H9 (cell line): ENCODE measurements at regions not wholly inside any gene's neighbourhood (a gene's known extent, or its start where the extent isn't known, plus 50 kb on each side); places are given as distances from the start of the nearest gene placed in this dataset.
A peak's percentile ranks its signal among the peaks of the same experiment; 100 is the strongest.

Source experiments
- DNase-seq: peaks from one replicate; pipeline ENCODE4 v3.0.0-alpha.2; 2017
- H2AFZ ChIP-seq: one replicate; pipeline ENCODE4 v1.6.1; 2013; ENCODE audit warnings: mild to moderate bottlenecking, low read length, control low read depth, moderate library complexity
- H2AK5ac ChIP-seq: 2 replicates; pipeline ENCODE4 v1.6.1; 2013; ENCODE audit warnings: low read length, control low read depth, mixed read lengths; ENCODE audit not compliant: insufficient read length
- H2BK120ac ChIP-seq: one replicate; pipeline ENCODE4 v1.6.1; 2013; ENCODE audit warnings: low read depth, mild to moderate bottlenecking, low read length, control low read depth, inconsistent platforms; ENCODE audit not compliant: poor library complexity, severe bottlenecking
- H2BK12ac ChIP-seq: 2 replicates; pipeline ENCODE4 v1.6.1; 2013; ENCODE audit warnings: low read length, control low read depth, mixed read lengths, low read depth; ENCODE audit not compliant: insufficient read length
- H2BK15ac ChIP-seq: 2 replicates; pipeline ENCODE4 v1.6.1; 2013; ENCODE audit warnings: low read depth, low read length, control low read depth
- H2BK20ac ChIP-seq: one replicate; pipeline ENCODE4 v1.6.1; 2013; ENCODE audit warnings: low read depth, mild to moderate bottlenecking, low read length, control low read depth, inconsistent platforms; ENCODE audit not compliant: poor library complexity, severe bottlenecking
- H2BK5ac ChIP-seq: 2 replicates; pipeline ENCODE4 v1.6.1; 2013; ENCODE audit warnings: low read length, control low read depth, mixed read lengths; ENCODE audit not compliant: insufficient read length
- H3K14ac ChIP-seq: 2 replicates; pipeline ENCODE4 v1.6.1; 2013; ENCODE audit warnings: low read length, control low read depth; ENCODE audit not compliant: insufficient read depth
- H3K18ac ChIP-seq: 2 replicates; pipeline ENCODE4 v1.6.1; 2013; ENCODE audit warnings: low read depth, mild to moderate bottlenecking, mixed read lengths, low read length, control low read depth; ENCODE audit not compliant: insufficient read length
- H3K23ac ChIP-seq: 2 replicates; pipeline ENCODE4 v1.6.1; 2013; ENCODE audit warnings: low read length, control low read depth, mixed read lengths, low read depth; ENCODE audit not compliant: insufficient read length
- H3K23me2 ChIP-seq: 2 replicates; pipeline ENCODE4 v1.6.1; 2013; ENCODE audit warnings: low read depth, mild to moderate bottlenecking, mixed read lengths, low read length, control low read depth; ENCODE audit not compliant: insufficient read length, poor library complexity, severe bottlenecking
- H3K27ac ChIP-seq: 2 replicates; pipeline ENCODE4 v1.5.1; 2013; ENCODE audit warnings: low read length, control low read depth, mixed read lengths, low read depth; ENCODE audit not compliant: insufficient read length
- H3K27me3 ChIP-seq: 2 replicates; pipeline ENCODE4 v1.6.1; 2013; ENCODE audit warnings: low read length, control low read depth, inconsistent platforms; ENCODE audit not compliant: insufficient read depth
- H3K4ac ChIP-seq: 2 replicates; pipeline ENCODE4 v1.6.1; 2013; ENCODE audit warnings: low read depth, mild to moderate bottlenecking, control low read depth, inconsistent platforms, low read length, moderate library complexity
- H3K4me1 ChIP-seq: 2 replicates; pipeline ENCODE4 v1.6.1; 2013; ENCODE audit warnings: low read length, control low read depth, inconsistent platforms; ENCODE audit not compliant: insufficient read depth
- H3K4me2 ChIP-seq: 2 replicates; pipeline ENCODE4 v1.6.1; 2013; ENCODE audit warnings: low read length, control low read depth, mixed read lengths; ENCODE audit not compliant: insufficient read length, insufficient read depth
- H3K56ac ChIP-seq: 2 replicates; pipeline ENCODE4 v1.6.1; 2013; ENCODE audit warnings: low read depth, mild to moderate bottlenecking, mixed read lengths, low read length, control low read depth; ENCODE audit not compliant: insufficient read length
- H3K79me1 ChIP-seq: 2 replicates; pipeline ENCODE4 v1.6.1; 2013; ENCODE audit warnings: low read depth, mild to moderate bottlenecking, moderate library complexity, low read length, control low read depth, inconsistent platforms; ENCODE audit not compliant: insufficient read depth, poor library complexity, severe bottlenecking
- H3K79me2 ChIP-seq: 2 replicates; pipeline ENCODE4 v1.6.1; 2013; ENCODE audit warnings: low read length, control low read depth, inconsistent platforms; ENCODE audit not compliant: insufficient read depth
- H3K9ac ChIP-seq: 2 replicates; pipeline ENCODE4 v1.6.1; 2013; ENCODE audit warnings: low read length, control low read depth, mixed read lengths; ENCODE audit not compliant: insufficient read length; ENCODE audit errors: extremely low read depth
- H3K9me3 ChIP-seq: one replicate; pipeline ENCODE4 v1.6.1; 2013; ENCODE audit warnings: low read depth, low read length, inconsistent platforms; ENCODE audit not compliant: control insufficient read depth
- H3T11ph ChIP-seq: one replicate; pipeline ENCODE4 v1.6.1; 2013; ENCODE audit warnings: mild to moderate bottlenecking, low read length, control low read depth, inconsistent platforms
- H4K20me1 ChIP-seq: one replicate; pipeline ENCODE4 v1.6.1; 2013; ENCODE audit not compliant: control insufficient read depth, insufficient read length, insufficient read depth
- H4K5ac ChIP-seq: 2 replicates; pipeline ENCODE4 v1.6.1; 2013; ENCODE audit warnings: low read depth, mild to moderate bottlenecking, mixed read lengths, low read length, control low read depth; ENCODE audit not compliant: insufficient read length
- H4K8ac ChIP-seq: replicated peaks from 2 replicates; pipeline ENCODE4 v1.6.1; 2013; ENCODE audit warnings: low read length, control low read depth, mixed read lengths, low read depth; ENCODE audit not compliant: insufficient read length
- H4K91ac ChIP-seq: 2 replicates; pipeline ENCODE4 v1.6.1; 2013; ENCODE audit warnings: low read depth, mild to moderate bottlenecking, moderate library complexity, mixed read lengths, low read length, control low read depth; ENCODE audit not compliant: insufficient read length
- H3K27ac Mint-ChIP-seq, 3 experiments: 2 replicates in 2 of 3; 3 replicates in 1 of 3; pipeline ENCODE4 v1.8.0; 2020 to 2021; ENCODE audit warnings: mixed read lengths in 3 of 3, mild to moderate bottlenecking in 1 of 3, moderate library complexity in 1 of 3
- H3K27me3 Mint-ChIP-seq: 2 replicates; pipeline ENCODE4 v1.8.0; 2021; ENCODE audit warnings: low read depth, mild to moderate bottlenecking, moderate library complexity, mixed read lengths
- H3K36me3 Mint-ChIP-seq, 3 experiments: 2 replicates in 2 of 3; 3 replicates in 1 of 3; pipeline ENCODE4 v1.8.0; 2020 to 2021; ENCODE audit warnings: low read depth in 3 of 3, mixed read lengths in 3 of 3; ENCODE audit not compliant: insufficient read depth in 1 of 3
- H3K4me1 Mint-ChIP-seq, 2 experiments: 2 replicates each; pipeline ENCODE4 v1.8.0; 2020; ENCODE audit warnings: mixed read lengths in 2 of 2
- H3K4me3 Mint-ChIP-seq, 2 experiments: 2 replicates in 1 of 2; 3 replicates in 1 of 2; pipeline ENCODE4 v1.8.0; 2020 to 2021; ENCODE audit warnings: mild to moderate bottlenecking in 2 of 2, mixed read lengths in 2 of 2, moderate library complexity in 1 of 2
- H3K9me3 Mint-ChIP-seq, 2 experiments: 2 replicates in 1 of 2; 3 replicates in 1 of 2; pipeline ENCODE4 v1.8.0; 2020; ENCODE audit warnings: mild to moderate bottlenecking in 2 of 2, mixed read lengths in 2 of 2, moderate library complexity in 1 of 2
- WGBS: extraction: QIAGEN DNeasy Blood & Tissue Kit; methylation state at CpG from one replicate; pipeline ENCODE4 v1.1.7; 2013; ENCODE audit warnings: missing lambda C conversion rate, low lambda C conversion rate, mixed read lengths; ENCODE audit not compliant: insufficient read length; ENCODE audit errors: extremely low coverage; 5-methylcytosine and 5-hydroxymethylcytosine counted together
- TF ChIP-seq, protein P1 (sequence below): fragments of 200-600 bp; sonication (generic); conservative IDR thresholded peaks from 3 replicates; pipeline ENCODE4 v1.8.0; 2021; ENCODE audit warnings: antibody characterized with exemption, mild to moderate bottlenecking

DNA sequence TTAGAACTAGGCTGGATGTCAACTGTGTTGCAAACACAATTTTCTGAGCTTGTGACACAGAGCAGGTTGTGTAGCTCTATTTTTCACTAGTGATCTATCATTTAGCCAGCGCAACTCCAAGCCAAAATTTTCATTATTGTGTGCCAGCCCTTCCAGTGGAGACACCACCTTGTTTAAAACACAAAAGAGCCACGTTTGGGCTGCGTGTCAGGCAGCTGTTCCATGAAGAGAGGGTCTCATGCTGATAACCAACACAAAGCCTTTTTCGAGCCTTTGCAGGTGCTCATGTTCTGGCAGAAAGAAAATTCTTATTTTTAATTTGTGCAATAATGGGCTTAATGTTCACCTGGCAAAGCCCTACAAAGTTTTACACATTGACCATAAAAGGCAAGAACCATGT lies 237.6 kb upstream of the RGMB start:
- TF ChIP-seq, protein P1, sequence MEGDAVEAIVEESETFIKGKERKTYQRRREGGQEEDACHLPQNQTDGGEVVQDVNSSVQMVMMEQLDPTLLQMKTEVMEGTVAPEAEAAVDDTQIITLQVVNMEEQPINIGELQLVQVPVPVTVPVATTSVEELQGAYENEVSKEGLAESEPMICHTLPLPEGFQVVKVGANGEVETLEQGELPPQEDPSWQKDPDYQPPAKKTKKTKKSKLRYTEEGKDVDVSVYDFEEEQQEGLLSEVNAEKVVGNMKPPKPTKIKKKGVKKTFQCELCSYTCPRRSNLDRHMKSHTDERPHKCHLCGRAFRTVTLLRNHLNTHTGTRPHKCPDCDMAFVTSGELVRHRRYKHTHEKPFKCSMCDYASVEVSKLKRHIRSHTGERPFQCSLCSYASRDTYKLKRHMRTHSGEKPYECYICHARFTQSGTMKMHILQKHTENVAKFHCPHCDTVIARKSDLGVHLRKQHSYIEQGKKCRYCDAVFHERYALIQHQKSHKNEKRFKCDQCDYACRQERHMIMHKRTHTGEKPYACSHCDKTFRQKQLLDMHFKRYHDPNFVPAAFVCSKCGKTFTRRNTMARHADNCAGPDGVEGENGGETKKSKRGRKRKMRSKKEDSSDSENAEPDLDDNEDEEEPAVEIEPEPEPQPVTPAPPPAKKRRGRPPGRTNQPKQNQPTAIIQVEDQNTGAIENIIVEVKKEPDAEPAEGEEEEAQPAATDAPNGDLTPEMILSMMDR: no peak

More for the DNA sequence above, 237.6 kb upstream of the RGMB start:
- Histone ChIP-seq H3K18ac (no peak overlapping the region), H3K56ac (no peak overlapping the region), H3K27ac (no peak overlapping the region), H2BK120ac (no peak overlapping the region), H3K23ac (no peak overlapping the region), H2AFZ (no peak overlapping the region), H2AK5ac (no peak overlapping the region), H3K27me3 (no peaks in the 10 kb centered on the region), H3K4me2 (no peak overlapping the region), H2BK20ac (no peak overlapping the region), H2BK15ac (no peak overlapping the region), H3T11ph (no peak overlapping the region), H3K79me2 (no peaks in the 10 kb centered on the region), H4K91ac (no peak overlapping the region), H2BK12ac (no peak overlapping the region), H3K9ac (no peak overlapping the region), H3K14ac (no peak overlapping the region), H4K5ac (no peak overlapping the region), H3K23me2 (no peaks in the 10 kb centered on the region), H2BK5ac (no peak overlapping the region), H3K79me1 (no peaks in the 10 kb centered on the region), H3K9me3 (no peaks in the 10 kb centered on the region), H4K20me1 (no peaks in the 10 kb centered on the region), H3K4me1 (no peaks in the 10 kb centered on the region), H4K8ac (no peak overlapping the region), H3K4ac (no peak overlapping the region)
- Mint-ChIP-seq H3K4me3 (no peak overlapping the region), H3K27me3 (no peaks in the 10 kb centered on the region), H3K4me1 (peaks cover 22 to 24% of the 10 kb centered on the region in 2 experiments), H3K27ac (peak overlapping the region in 1 of 3 experiments; percentile 69; a peak in 1 of 7 replicates), H3K9me3 (no peaks in the 10 kb centered on the region), H3K36me3 (no peaks in the 10 kb centered on the region; a peak in 1 of 7 replicates)
- DNase-seq: no peak
- no CpG with 5 or more reads among the region's 4 CpGs for WGBS
